ENCODE measurements at regions not wholly inside any gene's neighbourhood (a gene's known extent, or its start where the extent isn't known, plus 50 kb on each side); places are given as distances from the start of the nearest gene placed in this dataset.

GRCh38 chr9:135394699-135395645 lies 84.6 kb upstream of the PPP1R26 start:
- Histone ChIP-seq H3K36me3 (ENCODE audit: control insufficient read depth, insufficient read depth, low read length) (no peaks in the 10 kb centered on the region), H3K27ac (ENCODE audit: insufficient read depth, low read length) (no peak overlapping the region), H3K79me2 (ENCODE audit: control insufficient read depth, insufficient read depth, low read length) (no peaks in the 10 kb centered on the region), H3K27me3 (ENCODE audit: control insufficient read depth, insufficient read depth, low read length) (no peaks in the 10 kb centered on the region), H3K4me1 (ENCODE audit: control insufficient read depth, extremely low read depth, insufficient read depth, low read length) (no peaks in the 10 kb centered on the region), H4K20me1 (ENCODE audit: control insufficient read depth, extremely low read depth, insufficient read depth, low read length) (no peaks in the 10 kb centered on the region), H3K4me2 (ENCODE audit: extremely low read depth, insufficient read depth, low read length) (no peak overlapping the region), H2AFZ (ENCODE audit: low read length) (no peak overlapping the region), H3K9me3 (ENCODE audit: control insufficient read depth, insufficient read depth, low read depth, low read length) (no peaks in the 10 kb centered on the region), H3K9ac (ENCODE audit: insufficient read depth, low read length) (no peak overlapping the region), H3K4me3 (replicated peaks in 1 of 4; ENCODE audit: control extremely low read depth in 1 of 4, insufficient read depth in 1 of 4, low read depth in 3 of 4, low read length in 4 of 4) (no peak overlapping the region)
- TF ChIP-seq CTCF (conservative IDR thresholded peaks at IDR 0.05 in 1 of 2, IDR thresholded peaks at IDR 0.05 in 1 of 2; ENCODE audit: low read depth in 1 of 2, low read length in 2 of 2) (no peak), EZH2 (IDR thresholded peaks at IDR 0.05; ENCODE audit: low read length, missing control alignments) (no peak)
- no peak for DNase-seq (ENCODE audit: low read depth in 2 of 2)

- Histone ChIP-seq H3K9me3 (ENCODE audit: control insufficient read depth, insufficient read depth, low read depth, low read length) (no peaks in the 10 kb centered on the region), H3K27me3 (ENCODE audit: control insufficient read depth, insufficient read depth, low read length) (no peaks in the 10 kb centered on the region), H4K20me1 (ENCODE audit: control insufficient read depth, extremely low read depth, insufficient read depth, low read length) (no peaks in the 10 kb centered on the region), H3K27ac (ENCODE audit: insufficient read depth, low read length) (no peak overlapping the region), H3K79me2 (ENCODE audit: control insufficient read depth, insufficient read depth, low read length) (no peaks in the 10 kb centered on the region), H3K4me2 (ENCODE audit: extremely low read depth, insufficient read depth, low read length) (no peak overlapping the region), H3K4me3 (replicated peaks in 1 of 4; ENCODE audit: control extremely low read depth in 1 of 4, insufficient read depth in 1 of 4, low read depth in 3 of 4, low read length in 4 of 4) (no peak overlapping the region), H2AFZ (ENCODE audit: low read length) (no peak overlapping the region), H3K4me1 (ENCODE audit: control insufficient read depth, extremely low read depth, insufficient read depth, low read length) (no peaks in the 10 kb centered on the region), H3K9ac (ENCODE audit: insufficient read depth, low read length) (no peak overlapping the region), H3K36me3 (ENCODE audit: control insufficient read depth, insufficient read depth, low read length) (no peaks in the 10 kb centered on the region)
- DNase-seq (ENCODE audit: low read depth in 2 of 2) = no peak
- TF ChIP-seq CTCF (conservative IDR thresholded peaks at IDR 0.05 in 1 of 2, IDR thresholded peaks at IDR 0.05 in 1 of 2; ENCODE audit: low read depth in 1 of 2, low read length in 2 of 2) (no peak), EZH2 (IDR thresholded peaks at IDR 0.05; ENCODE audit: low read length, missing control alignments) (no peak)
Observed at GRCh38 chr9:135397142-135397541, 82.4 kb upstream of the PPP1R26 start.

- no peak overlapping the region for H3K27ac ChIP-seq (ENCODE audit: insufficient read depth, low read length)
- no peak overlapping the region for H2AFZ ChIP-seq (ENCODE audit: low read length)
- H3K36me3 ChIP-seq (ENCODE audit: control insufficient read depth, insufficient read depth, low read length) = no peaks in the 10 kb centered on the region
- no peaks in the 10 kb centered on the region for H3K9me3 ChIP-seq (ENCODE audit: control insufficient read depth, insufficient read depth, low read depth, low read length)
- no peaks in the 10 kb centered on the region for H3K79me2 ChIP-seq (ENCODE audit: control insufficient read depth, insufficient read depth, low read length)
- no peaks in the 10 kb centered on the region for H3K27me3 ChIP-seq (ENCODE audit: control insufficient read depth, insufficient read depth, low read length)
- H3K4me1 ChIP-seq (ENCODE audit: control insufficient read depth, extremely low read depth, insufficient read depth, low read length) = no peaks in the 10 kb centered on the region
- TF ChIP-seq CTCF (conservative IDR thresholded peaks at IDR 0.05 in 1 of 2, IDR thresholded peaks at IDR 0.05 in 1 of 2; ENCODE audit: low read depth in 1 of 2, low read length in 2 of 2) (no peak), EZH2 (IDR thresholded peaks at IDR 0.05; ENCODE audit: low read length, missing control alignments) (no peak)
- no peaks in the 10 kb centered on the region for H4K20me1 ChIP-seq (ENCODE audit: control insufficient read depth, extremely low read depth, insufficient read depth, low read length)
- no peak overlapping the region for H3K4me2 ChIP-seq (ENCODE audit: extremely low read depth, insufficient read depth, low read length)
- DNase-seq (ENCODE audit: low read depth in 2 of 2) = no peak
- H3K9ac ChIP-seq (ENCODE audit: insufficient read depth, low read length) = no peak overlapping the region
- H3K4me3 ChIP-seq (replicated peaks in 1 of 4; ENCODE audit: control extremely low read depth in 1 of 4, insufficient read depth in 1 of 4, low read depth in 3 of 4, low read length in 4 of 4) = no peak overlapping the region
Observed at GRCh38 chr9:135399000-135399649, 80.5 kb upstream of the PPP1R26 start.
